A549 (cell line): ENCODE measurements at regions not wholly inside any gene's neighbourhood (a gene's known extent, or its start where the extent isn't known, plus 50 kb on each side); places are given as distances from the start of the nearest gene placed in this dataset.

Source experiments
- CTCF ChIP-seq: fragments of >200 bp; sonication (Bioruptor Twin); formaldehyde crosslinking; IDR thresholded peaks from 3 replicates; pipeline ENCODE4 v1.5.1; 2016
- ESRRA ChIP-seq: fragments of 150-350 bp; IDR thresholded peaks from 2 replicates; pipeline ENCODE4 v1.6.1; 2014; ENCODE audit warnings: mild to moderate bottlenecking, low read length, borderline replicate concordance
- KDM5A ChIP-seq: fragments of 200-600 bp; sonication (generic); IDR thresholded peaks from 2 replicates; pipeline ENCODE4 v1.6.1; 2016; ENCODE audit warnings: antibody characterized with exemption, mild to moderate bottlenecking
- MAFK ChIP-seq: fragments of 450-650 bp; IDR thresholded peaks from 2 replicates; pipeline ENCODE4 v1.6.1; 2014; ENCODE audit not compliant: partially characterized antibody
- MAX ChIP-seq: IDR thresholded peaks from 2 replicates; pipeline ENCODE4 v1.6.1; 2012
- POLR2A ChIP-seq: IDR thresholded peaks from 2 replicates; pipeline ENCODE4 v1.6.1; 2012; ENCODE audit warnings: mild to moderate bottlenecking, low read length

GRCh38 chr2:6459138-6459537 is 406.6 kb downstream of the CMPK2 start:
- TF ChIP-seq CTCF (no peak), KDM5A (no peak), POLR2A (no peak), MAFK (no peak), ESRRA (no peak), MAX (no peak)
